Middle frontal gyrus (tissue), 1 donor: ENCODE measurements at regions not wholly inside any gene's neighbourhood (a gene's known extent, or its start where the extent isn't known, plus 50 kb on each side); places are given as distances from the start of the nearest gene placed in this dataset.

Experiments used
- DNase-seq: peaks from one replicate; pipeline ENCODE4 v3.0.0-alpha.2; 2015; ENCODE audit warnings: low spot score; ENCODE audit errors: extremely low spot score

- no peak for DNase-seq
Observed at GRCh38 chr1:232287676-232288569, 342.0 kb downstream of the SIPA1L2 start.

DNA sequence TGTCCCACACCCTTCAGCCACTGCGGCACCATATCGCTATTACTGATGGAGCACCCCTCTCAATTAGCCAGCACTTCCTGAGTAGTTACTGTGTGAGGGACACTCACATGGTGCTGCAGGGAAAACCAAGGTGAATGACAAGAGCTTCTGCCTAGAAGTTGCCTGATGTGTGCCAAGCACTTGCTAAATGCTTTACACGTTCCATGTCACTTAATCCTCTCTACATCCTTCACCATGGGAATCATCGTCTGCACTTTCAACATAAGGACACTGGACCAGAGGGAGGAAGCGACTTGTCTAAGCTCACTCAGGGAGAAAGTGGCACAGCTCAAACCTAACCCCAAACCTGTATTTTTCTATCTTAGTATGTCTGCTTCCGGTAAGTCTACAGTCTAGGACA lies 344.8 kb downstream of the SIPA1L2 start:
- DNase-seq, result no peak

DNA sequence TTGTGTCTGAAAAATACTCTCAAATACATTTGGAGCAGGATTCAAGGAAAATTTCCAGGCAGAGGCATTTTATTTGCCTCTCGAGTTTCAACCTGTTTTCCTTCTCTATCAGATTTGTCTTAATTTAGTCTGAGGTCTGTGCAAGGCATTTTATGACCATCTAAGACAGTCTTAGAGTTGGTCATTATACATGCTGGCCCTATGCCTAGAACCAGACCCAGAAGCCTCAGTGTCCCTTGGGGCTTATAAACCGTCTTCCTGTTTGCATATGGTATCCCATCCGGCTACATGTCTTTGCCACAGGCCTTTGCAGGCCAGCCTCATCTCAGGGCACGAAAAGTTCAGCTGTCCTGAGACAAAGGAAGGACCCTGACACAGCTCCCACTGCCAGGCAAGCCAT lies 346.1 kb downstream of the SIPA1L2 start:
- DNase-seq, result no peak

DNA sequence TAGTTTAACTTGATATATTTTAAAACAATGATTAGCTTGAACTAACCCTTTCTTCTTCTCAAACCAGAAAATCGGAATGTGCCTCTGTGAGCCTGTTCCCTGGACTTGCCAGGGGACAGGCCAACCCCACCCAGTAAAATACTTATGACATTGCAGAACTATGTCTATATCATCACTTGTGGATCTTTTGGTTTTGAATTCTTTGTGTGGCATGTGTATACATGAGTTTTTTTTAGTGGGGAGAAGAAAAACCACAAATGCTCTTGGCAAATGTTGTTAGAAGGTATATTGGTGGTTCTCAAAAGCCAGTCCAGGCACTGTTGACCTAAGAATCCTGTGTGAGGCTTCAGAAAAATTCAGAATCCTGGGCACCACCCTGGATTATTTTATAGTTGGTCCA lies 347.4 kb downstream of the SIPA1L2 start:
- DNase-seq, result no peak

- DNase-seq, result no peak
Observed at GRCh38 chr1:232280910-232281309, 349.0 kb downstream of the SIPA1L2 start.

GRCh38 chr1:232279909-232280400 lies 350.0 kb downstream of the SIPA1L2 start:
- no peak for DNase-seq

- no peak for DNase-seq
Observed at GRCh38 chr1:232278925-232279324, 351.0 kb downstream of the SIPA1L2 start.

DNA sequence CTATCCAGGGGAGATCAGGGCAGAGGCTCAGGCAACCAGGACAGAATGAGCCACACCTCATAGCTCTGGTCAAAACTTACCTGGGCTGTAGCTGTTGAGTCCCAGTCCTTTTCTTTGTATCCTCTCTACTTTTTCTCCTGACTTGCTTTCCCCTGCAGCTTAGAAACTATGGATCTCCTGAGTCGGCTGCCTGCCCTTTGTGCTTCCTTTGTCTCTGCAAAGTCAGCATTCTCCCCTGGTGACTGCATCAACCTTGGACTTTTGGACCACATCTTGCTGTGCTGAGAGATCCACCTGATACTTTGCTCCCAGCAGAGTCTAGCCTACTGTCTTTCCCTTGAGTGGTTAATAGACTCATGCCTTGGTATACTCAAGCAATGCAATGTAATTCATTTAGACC lies 353.3 kb downstream of the SIPA1L2 start:
- DNase-seq, result no peak

GRCh38 chr1:232274999-232275710 lies 354.8 kb downstream of the SIPA1L2 start:
- no peak for DNase-seq

- no peak for DNase-seq
Observed at GRCh38 chr1:232274236-232274855, 355.6 kb downstream of the SIPA1L2 start.

DNA sequence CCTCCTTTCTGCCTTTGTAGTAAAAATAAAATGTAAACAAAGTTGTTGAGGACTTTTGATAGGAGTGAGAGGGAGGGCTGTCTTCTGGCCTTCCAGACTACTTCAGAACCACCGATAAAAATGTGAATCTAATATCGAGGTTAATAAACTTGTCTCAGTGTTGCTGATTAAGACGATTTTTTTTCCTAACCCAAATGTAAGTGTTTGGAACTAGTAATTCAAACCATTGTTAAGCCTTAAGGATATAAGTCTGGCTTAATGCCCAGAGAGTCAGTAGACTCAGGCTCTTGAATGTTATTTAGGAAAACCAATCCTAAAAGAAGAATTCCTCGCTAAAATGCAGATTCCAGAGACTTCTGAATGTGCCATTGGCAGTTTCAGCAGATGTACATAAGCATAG lies 356.9 kb downstream of the SIPA1L2 start:
- no peak for DNase-seq

- no peak for DNase-seq
Observed at GRCh38 chr1:232271991-232272589, 357.8 kb downstream of the SIPA1L2 start.

GRCh38 chr1:232271299-232271698 lies 358.6 kb downstream of the SIPA1L2 start:
- no peak for DNase-seq

DNA sequence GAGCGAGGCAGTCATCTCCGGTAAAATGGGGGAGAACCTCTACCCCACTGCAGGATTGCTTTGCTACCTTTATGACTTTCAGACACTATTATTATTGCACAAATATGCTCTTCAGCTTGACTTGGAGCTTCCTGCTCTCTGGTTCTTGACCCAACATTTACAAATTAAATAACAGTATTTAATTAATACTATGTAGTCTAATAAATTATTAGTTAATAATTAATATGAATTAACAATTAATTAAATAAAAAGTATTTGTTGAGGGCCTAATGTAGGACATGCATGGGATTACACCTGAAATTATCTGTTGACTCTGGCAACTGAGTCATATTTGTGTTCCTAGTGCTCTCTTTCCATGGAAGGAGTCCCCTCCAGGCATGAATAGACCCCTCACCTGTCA lies 359.9 kb downstream of the SIPA1L2 start:
- no peak for DNase-seq

- no peak for DNase-seq
Observed at GRCh38 chr1:232267837-232268598, 361.9 kb downstream of the SIPA1L2 start.

DNA sequence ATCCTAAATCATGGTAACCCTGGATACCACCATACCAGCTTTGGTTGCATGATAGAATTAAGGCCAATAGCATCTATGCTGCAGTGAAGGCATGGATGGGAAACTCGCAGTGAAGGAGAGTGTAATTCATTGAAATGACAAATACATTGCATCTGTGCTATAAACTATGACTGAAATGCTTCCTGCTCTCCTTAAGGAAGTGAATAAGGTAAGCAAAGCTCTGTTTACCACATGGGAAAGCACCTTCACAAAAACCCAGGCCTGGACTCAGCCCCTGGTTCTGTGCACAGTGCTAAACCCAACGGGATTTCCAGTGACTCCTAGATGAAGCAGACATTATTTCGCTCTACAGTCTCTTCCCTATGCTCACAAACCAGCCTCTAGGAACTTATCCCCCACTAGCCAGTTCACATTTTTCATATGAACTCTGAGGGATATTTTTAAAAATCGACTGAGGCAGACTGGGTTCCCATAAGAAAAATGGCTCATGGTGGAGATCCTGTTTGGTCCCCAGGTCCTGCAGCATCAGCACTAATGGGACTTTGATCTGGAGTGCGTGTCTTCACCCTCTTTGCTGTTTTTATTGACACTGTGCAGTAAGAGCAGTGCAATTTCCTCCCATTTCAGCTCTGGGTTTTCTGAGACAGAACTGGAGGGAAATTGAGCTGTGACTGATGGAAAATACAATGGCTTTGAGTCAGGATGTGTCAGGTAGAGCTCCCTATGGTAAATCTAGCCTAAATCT lies 362.7 kb downstream of the SIPA1L2 start:
- DNase-seq, result no peak

GRCh38 chr1:232263452-232263851 lies 366.5 kb downstream of the SIPA1L2 start:
- DNase-seq, result no peak

DNA sequence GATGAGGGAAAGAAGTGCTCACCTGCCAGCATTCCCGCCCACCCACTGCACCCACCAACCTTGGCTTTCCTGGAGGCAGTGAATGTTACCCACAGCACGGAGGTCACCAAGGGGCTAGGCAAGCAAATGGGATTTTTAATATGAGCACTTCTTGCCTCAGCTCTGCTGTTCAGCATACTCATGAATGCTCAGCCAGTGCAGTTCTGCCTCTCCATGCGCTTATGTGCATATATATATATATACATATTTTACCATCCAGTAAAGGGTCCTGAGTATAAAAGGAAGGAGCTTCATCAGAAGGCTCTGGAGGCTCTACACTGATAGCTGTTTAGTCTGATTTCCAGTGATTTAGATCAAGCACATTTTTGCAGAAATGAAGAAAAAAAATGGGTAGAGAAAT lies 366.9 kb downstream of the SIPA1L2 start:
- no peak for DNase-seq

- no peak for DNase-seq
Observed at GRCh38 chr1:232260861-232261260, 369.1 kb downstream of the SIPA1L2 start.

- no peak for DNase-seq
Observed at GRCh38 chr1:232260045-232260444, 369.9 kb downstream of the SIPA1L2 start.
